GM18499 (cell line): ENCODE measurements at regions not wholly inside any gene's neighbourhood (a gene's known extent, or its start where the extent isn't known, plus 50 kb on each side); places are given as distances from the start of the nearest gene placed in this dataset.
"Not testable (repeated sequence)": the region's sequence is repeated elsewhere in the genome, so short reads cannot be mapped to it uniquely, and the experiment has no call there.

Source experiments
- ATAC-seq: cut with Tn5 transposase; IDR thresholded peaks from one replicate; pipeline ENCODE4 v1.9.1; 2021; ENCODE audit warnings: moderate number of reproducible peaks; ENCODE audit not compliant: insufficient read depth, unreplicated experiment

GRCh38 chr2:33913071-33913616 lies 314.0 kb upstream of the FAM98A start:
- ATAC-seq, result no peak

DNA sequence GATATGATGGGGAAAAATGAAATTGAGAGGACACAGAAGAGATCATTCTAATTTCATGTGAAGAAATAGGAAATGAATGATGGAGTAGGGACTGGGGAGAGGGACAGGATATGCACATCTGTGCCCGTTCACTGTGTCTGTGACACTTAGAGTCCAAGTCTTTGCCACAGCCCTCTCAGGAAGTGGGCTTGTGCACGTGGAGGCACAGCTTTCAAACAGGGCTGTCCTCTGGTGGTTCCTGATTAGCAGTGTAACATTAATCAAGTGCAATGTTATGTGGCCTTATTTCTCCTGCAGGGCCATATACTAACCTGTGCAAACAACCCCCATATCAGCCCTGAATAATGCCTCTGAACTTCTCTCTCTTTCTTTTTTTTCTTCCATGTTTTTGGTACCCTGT lies 312.2 kb upstream of the FAM98A start:
- no peak for ATAC-seq

DNA sequence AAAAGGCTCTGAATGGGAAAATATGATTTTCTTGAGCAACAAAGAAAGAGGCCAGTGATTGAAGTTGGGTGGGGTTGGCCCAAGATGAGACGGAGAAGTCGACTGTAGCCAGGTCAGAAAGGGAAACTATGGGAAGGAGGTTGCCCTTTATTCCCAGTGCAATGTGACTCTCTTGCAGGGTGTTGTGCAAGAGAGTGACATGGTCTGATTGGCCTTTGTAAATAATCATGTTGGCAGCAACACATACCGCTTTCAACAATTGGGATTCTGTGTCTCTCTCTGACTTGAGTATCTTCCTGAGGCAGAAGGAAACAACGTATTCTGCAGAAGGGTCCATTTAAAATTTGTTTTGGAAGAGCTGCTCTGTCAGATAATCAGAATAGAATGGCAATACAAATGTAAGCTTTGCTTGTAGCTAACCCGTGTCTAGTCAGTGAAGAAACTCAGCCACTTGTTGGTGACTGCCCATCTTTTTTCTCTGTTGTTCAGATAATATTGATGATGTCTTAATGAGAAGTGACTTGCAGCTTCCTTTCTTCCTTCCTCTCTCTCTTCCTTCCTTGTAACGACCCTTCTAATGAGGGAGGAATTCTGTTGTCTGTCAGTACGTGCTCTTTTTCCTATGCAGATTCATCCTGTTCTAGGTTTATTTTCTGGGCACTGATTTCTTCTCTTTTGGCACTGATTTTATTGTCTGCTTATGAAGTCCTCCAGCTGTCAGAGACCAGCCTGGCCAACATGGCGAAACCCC lies 311.0 kb upstream of the FAM98A start:
- no peak for ATAC-seq

DNA sequence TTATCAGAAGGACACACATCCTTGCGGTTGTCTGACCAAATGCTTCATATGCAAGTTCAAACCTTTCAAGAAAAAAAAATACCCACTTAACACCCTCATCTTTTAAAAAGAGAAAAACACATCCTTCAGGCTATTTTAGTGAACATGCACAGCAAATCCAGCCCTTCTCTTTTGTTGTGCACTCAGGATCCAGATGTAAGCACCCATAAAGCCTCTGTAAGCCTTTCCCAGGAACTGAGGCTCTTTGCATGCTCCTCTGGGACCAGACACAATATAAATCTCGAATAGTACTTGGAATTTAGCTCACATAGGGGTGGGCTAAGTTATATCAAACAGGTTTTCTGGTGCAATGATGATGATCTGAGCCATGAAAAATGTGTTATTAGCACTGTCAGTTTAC lies 308.8 kb upstream of the FAM98A start:
- ATAC-seq, result no peak

DNA sequence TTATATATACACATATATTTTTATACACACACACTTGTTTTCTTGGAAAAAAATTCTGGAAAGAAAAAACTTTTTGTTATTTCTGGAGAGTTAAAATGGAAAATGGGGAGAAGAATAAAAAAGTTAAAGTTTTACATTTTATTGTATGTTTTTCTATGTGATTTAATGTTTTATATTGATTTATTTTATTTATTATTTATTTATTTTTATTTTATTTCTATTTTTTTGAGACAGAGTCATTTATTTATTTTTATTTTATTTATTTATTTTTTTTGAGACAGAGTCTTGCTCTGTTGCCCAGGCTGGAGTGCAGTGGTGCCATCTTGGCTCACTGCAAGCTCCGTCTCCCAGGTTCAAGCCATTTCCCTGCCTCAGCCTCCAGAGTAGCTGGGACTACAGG lies 307.0 kb upstream of the FAM98A start:
- ATAC-seq, result not testable (repeated sequence)

DNA sequence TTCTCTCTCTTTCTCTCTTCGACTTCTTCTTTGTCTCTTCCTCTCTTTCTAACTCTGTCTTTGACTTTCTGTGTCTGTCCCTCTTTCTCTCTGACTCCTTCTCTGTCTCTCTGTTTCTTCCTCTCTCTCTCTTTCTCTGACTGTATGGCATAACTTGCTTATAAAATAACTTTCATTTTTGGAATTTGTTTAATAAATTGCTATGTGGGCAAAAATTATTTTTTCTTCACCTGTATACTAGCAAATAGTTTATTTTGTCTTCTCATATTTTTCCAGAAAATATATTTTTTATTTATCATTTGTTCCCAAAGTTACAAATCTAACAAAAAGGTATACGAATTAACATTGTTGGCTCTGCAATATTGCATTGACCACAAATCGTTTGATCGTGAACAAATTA lies 305.7 kb upstream of the FAM98A start:
- no peak for ATAC-seq

GRCh38 chr2:33903701-33904100 lies 304.6 kb upstream of the FAM98A start:
- no peak for ATAC-seq

GRCh38 chr2:33903215-33903614 lies 304.1 kb upstream of the FAM98A start:
- ATAC-seq, result no peak

- no peak for ATAC-seq
Observed at GRCh38 chr2:33900610-33901009, 301.5 kb upstream of the FAM98A start.

GRCh38 chr2:33897741-33898140 lies 298.6 kb upstream of the FAM98A start:
- no peak for ATAC-seq

GRCh38 chr2:33893824-33894223 lies 294.7 kb upstream of the FAM98A start:
- ATAC-seq, result no peak

GRCh38 chr2:33891616-33892015 lies 292.5 kb upstream of the FAM98A start:
- no peak for ATAC-seq

- no peak for ATAC-seq
Observed at GRCh38 chr2:33890686-33891085, 291.6 kb upstream of the FAM98A start.

GRCh38 chr2:33877348-33878016 lies 278.4 kb upstream of the FAM98A start:
- no peak for ATAC-seq

GRCh38 chr2:33873076-33873605 lies 274.0 kb upstream of the FAM98A start:
- ATAC-seq, result no peak

- no peak for ATAC-seq
Observed at GRCh38 chr2:33859811-33860461, 260.8 kb upstream of the FAM98A start.

- no peak for ATAC-seq
Observed at GRCh38 chr2:33859176-33859575, 260.1 kb upstream of the FAM98A start.

DNA sequence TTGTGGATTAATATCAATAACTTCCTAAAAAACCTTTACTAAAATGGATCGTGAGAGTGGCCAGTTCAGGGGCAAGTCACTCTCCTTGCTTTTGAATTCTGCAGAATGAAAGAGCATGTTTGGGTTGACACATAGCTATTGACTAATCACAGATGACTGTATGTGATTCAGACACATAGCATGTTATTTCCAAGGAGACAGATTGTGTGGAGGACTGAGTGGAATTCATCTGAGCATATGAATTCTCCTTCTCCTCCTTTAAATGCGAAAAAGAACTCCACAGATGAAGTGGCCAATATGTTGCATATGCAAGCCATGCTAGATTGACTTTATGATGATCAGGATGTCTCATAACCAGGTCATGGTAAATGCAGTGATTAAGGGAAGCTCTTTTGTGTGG lies 249.4 kb upstream of the FAM98A start:
- no peak for ATAC-seq

GRCh38 chr2:33839791-33840190 lies 240.7 kb upstream of the FAM98A start:
- ATAC-seq, result no peak

DNA sequence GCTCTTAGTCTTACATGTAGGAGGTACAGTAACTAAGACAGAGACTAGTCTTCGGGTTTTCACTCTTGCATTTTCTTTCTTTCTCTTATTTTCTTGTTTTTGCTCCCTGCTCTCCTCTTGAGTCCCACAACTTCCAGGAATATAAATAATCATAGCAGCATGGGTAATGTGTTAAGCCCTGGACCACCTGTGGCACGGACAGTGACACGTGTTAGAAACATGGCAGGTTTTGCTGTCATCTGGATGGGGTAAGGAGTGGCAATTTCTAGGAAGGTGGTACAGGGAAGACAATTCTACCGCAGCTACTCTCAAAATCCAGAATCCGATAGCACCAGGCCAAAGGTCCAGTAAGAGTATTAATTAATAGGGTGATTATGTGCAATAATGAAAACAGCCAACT lies 237.5 kb upstream of the FAM98A start:
- no peak for ATAC-seq

DNA sequence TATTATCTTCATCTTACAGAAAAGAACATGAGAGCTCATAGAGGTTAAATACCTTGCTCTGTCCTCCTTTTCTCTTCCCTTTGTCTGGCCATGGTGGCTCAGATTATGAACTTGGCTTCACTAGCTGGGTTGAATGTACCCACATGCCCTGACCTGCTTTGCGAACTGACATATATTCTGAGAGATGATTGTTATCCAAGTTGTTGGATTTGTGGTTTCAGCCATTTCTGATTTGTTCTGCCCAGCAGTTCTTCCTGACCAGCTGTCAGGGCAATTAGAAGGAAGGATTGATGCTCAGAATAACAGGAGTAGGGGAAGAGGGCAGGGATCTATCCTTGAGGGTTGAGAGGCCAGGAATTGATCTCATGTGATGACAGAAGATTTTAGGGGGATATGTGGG lies 236.8 kb upstream of the FAM98A start:
- ATAC-seq, result no peak
